Fibroblast of upper back skin (primary cell): ENCODE measurements at regions not wholly inside any gene's neighbourhood (a gene's known extent, or its start where the extent isn't known, plus 50 kb on each side); places are given as distances from the start of the nearest gene placed in this dataset.

Experiments used
- DNase-seq: peaks from one replicate; pipeline ENCODE4 v3.0.0-alpha.2; 2013

DNA sequence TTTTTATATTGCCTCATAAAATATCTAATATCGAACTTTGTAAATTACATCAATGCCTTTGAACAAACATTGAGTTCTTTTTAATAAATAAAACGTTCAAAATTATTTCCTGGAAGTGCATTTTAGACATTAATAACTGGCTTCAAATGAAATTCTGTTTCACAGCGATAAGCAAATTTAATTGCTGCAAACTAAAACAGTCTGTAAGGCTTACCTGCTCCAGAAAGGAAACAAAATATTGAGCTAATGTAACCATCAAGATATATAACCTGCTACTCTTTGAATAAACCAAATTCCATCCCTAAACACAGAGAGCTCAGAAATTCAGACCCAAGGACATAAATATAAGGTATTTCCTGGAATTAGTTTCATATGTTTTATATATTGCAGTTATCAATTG is 651.3 kb downstream of the MED13L start:
- no peak for DNase-seq

DNA sequence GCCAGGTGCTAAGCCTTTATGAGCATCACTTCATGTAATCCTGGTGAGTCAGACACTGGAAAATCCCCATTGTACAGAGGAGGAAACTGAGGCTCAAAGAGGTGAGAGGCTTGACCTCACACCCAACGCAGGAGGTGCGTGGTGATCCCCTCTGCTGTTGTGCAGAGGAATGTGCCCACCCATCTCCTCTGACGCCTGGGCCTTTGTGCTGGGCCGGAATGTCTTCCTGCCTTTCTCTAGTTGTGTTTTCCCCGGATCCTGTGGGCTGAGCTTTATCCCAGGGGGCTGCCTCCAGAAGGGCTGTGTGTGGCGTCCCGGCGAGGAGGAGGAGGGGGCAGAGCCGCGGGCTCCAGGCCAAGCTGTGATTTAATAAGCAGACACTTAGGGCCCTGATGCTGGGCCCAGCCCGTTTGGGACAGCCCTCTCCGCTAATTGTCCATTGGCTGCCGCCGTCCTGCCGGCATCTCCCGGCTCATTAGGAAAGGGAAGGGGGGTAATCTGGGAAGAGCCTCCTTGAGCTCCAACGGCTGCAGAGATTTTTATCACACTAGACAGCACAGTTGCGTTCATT is 653.6 kb downstream of the MED13L start:
- peak; percentile 28 for DNase-seq

DNA sequence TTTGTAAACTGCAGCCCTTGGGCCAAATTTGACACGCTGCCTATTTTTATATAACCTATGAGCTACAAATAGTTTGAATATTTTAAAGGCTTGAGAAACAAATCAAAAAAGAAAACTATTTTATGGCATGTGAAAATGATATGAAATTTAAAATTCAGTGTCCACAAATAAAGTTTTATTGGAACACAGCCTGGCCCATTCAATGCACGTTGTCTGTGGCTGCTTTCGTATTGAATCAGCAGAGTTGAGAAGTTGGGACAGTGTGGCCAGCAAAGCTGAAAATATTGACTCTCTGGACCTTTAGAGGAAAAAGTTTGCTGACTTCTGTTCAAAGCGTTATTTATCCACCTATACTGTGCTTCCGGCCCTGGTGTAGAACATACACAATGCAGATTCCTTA is 654.2 kb downstream of the MED13L start:
- DNase-seq = no peak

DNA sequence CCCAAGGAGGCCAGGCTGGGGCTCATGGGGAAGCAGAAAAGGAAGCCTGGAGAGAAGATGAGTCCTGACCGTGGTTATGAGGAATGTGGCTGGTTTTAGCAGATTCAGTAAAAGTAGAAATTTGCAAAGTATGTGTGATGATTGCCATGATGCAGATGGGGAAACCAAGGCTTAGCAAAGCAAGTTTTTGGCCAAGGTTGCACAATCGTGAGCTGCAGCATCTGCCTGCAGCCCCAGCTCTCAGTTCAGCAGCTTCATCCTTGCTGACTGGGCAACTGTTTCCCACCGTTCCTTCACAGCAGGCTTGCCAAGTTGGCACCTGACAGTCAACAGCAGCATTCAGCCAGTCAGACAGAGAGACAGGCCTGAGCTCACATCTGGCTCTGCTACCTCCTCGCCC is 656.7 kb downstream of the MED13L start:
- DNase-seq = peak; percentile 35

DNA sequence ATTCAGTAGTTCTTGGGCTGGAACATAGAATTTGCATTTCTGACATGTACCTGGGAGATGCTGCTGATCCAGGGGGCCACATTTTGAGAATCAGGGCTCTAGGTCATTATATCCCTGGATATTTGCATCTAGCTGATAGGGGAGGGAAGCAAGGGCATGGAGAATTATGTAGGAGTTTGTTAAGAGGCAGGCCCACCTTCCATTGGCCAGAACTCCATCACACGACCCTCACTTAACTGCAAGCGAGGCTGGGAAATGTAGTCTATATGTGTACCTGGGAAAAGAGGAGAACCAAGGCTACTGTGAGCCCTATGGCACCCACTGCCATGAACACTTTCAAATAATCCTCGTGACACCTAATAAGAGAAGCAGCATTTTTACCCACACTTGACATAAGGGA is 657.6 kb downstream of the MED13L start:
- DNase-seq = no peak

DNA sequence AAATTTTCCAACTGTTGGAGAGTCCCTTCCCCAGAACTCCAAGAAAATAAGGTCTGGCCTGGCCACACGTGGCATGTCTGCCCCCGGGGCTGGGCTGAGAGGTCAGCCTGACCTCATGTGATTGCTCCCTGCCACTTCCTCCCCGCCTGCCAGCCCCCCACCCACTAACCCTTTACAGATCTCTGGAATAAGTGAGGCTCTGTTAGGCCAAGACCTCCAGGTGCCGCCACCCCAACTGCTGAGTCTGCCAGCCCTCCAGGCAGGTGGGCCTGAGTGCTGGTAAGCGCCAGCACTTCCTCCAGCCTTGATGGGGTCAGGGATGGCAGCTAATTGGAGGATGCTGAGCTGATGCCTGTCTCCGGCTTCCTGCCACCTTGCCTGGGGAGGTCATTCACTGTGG is 658.4 kb downstream of the MED13L start:
- no peak for DNase-seq

DNA sequence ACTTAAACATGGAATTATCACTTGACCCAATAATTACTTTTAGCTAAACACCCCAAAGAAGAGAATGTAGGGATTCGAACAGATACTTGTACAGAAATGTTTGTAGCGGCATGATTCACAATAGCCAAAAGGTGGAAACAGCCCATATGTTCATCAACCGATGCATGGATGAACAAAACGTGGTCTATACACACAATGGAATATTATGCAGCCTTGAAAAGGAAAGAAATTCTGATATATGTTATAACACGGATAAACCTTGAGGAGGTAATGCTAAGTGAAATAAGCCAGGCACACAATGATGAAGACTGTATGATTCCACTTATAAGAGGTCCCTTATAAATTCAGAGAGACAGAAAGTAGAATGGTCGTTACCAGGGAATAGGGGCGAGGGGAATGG is 659.4 kb downstream of the MED13L start:
- DNase-seq = no peak

DNA sequence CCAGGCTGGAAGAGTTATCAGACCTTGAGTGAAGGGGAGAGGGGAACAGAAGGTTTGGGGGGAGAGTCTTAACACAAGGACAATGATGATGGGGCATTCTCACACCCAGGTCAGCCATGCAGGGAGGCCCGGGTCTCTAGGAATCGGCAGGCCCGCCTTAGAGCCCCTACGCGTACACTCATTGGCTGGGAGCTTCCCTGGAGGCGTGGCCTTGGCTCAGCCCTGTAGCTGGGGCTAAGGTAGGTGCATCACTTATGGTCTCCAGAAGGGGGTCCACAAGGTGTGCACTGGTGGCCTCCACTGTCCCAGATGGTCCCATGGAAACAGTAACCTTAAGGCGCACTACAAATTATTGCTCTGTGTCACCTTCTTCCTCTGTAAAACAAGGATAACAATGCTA is 660.1 kb downstream of the MED13L start:
- DNase-seq = no peak

DNA sequence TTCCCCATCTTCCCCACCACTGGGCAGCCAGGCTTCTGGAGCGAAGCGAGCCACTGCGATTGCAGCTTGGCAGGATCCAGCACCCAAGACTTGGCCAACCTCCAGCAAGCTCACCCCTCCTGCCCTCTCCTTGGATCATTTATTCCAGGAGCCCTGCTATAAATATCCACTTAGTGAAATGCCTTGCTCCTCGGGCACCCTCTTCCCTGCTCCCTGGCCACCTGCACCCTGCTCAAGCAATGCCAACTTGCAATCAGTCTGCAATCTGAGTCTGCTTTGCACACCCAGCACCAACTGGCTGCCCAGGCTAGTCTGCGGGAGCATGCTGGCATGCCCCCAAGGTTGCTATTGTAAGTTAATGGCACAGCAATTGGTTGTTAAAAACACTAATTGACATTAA is 666.0 kb downstream of the MED13L start:
- DNase-seq = no peak

DNA sequence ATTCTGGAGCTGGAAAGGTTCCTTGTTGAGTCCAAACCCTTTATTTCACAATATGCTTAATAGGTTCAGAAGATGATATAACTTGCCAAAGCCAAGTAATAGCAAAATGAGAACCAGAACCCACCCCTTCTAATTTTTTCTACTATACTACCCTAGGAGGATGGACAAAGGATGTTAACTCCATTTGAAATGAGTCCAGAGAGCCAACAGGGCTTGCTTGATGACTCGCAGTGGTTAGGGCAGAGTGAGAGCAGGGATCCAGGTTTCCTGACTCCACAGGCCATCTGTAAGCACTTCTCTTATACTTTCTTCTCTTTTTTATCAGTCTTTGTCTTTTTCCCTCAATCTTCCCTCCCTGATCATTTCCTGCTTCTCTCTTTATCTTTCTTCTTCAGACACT is 668.1 kb downstream of the MED13L start:
- DNase-seq = peak; percentile 82

DNA sequence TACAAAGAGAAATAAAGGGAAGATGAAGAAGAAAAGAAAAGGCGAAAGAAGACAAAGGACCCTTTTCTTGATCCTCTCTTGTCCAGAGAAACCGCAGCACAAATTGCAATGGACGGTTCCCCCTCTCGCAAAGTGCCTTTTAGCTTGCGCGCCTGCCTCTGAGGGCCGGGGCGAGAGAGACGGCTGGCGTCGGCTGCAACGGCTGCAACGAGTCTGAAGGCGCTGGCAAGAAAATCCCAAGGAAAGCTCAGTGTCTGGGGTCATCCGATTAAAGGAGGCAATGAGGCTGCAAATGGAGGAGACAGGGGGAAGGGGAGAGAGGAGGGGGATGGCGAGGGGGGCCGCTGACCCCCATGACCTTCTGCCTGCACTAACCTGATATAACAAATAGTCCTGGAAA is 671.5 kb downstream of the MED13L start:
- DNase-seq = no peak

DNA sequence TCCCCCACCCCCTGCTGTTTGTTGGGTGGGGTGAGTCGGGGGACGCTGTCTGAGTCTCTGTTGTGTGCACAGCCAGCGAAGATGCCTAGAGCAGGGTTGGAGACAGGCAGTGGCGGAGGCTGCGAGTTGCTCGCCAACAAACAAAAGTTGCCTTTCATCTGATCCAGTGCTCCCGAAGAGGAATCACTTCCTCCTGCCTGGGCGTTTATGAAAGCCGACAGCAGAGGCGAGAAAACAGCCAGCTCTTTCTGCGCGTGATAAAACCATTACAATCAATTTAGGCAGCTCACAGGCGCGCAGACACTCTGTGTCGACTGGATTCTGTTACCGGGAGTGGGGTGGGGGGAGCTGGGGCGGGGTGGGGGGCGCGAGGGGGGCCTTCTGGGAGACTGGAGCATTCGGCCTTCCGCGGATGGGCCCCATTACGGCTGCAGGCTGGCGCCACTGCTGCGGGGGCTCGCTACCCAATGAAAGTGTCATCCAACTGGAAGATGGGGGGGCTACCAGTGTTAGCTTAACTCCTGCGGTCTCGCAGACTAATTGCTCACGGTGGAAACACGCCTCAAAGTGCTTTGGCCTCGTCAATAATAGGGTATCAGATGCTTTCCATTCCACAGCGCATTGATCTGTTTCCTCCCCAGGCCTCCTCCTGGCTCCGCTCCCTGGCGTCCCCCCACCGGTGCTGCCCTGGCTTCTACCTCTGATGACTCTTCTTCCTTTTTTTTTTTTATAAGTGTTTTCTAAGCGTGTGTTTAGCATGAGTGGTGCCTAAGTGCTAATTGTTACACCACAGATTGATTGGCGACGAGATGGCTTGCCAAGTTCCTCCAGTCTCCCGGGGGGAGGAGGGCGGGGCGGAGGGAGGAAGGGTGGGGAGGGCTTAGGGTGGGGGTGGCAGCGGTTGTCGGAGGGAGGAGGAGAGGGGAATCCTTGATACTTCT is 678.4 kb downstream of the MED13L start:
- peak; percentile 85 for DNase-seq

DNA sequence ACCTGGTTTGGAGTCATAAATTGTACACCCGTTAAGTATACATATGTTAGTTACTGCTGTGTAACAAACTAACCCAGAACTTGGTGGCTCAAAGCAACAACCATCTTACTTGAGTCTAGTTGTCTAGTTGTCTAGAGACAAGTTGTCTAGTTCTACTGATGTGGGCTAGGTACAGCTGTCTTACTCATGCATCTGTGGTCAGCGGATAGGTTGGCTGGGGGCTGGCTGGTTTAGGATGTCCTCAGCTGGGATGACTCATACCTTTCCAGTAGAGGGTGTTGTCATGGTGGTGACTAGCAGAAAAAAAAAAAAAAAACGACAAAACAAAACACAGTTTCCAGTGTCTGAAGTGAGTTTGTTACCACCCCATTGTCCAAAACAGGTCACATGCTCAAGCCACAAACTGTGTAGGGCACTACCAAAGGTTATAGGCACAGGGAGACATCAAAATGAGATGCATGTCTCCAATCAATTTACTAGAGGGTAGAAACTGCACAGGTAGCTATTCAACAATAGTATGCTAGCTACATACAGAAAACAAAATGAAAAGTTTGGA is 680.3 kb downstream of the MED13L start:
- DNase-seq = peak; percentile 80

DNA sequence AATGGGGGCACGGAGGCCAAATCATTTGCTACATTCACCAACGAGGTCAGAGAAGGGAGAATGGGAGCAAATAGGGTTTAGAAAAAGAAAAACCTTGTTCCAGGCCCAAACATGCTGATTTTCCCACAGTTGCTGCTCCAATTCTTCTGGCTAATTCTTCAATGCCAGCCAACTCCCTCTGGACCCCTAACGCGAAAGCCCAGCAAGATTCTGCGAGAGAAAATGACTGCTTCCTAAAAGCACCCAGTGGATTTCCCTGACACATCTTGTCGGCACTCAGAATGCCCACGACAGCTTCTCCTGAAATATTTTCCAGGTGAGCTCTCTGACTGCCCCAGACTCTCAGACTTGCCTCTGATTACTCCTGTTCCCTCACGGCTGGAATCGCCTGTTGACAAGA is 689.4 kb downstream of the MED13L start:
- no peak for DNase-seq

DNA sequence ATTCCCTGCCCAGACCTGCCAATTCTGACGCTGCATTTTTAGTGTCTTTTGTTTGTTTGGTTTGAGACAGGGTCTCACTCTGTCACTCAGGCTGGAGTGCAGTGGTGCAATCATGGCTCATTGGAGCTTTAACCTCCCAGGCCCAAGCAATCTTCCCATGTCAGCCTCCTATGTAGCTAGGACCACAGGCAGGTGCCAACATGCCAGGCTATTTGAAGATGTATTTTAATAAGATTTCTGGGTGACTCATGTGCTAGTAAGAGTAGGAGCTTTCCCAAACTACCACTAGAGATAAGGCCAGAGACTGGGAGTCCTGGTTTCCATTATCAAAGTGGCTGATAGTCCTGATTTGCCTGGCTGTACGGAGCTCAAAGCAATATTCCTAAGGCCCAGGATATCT is 693.3 kb downstream of the MED13L start:
- DNase-seq = no peak

DNA sequence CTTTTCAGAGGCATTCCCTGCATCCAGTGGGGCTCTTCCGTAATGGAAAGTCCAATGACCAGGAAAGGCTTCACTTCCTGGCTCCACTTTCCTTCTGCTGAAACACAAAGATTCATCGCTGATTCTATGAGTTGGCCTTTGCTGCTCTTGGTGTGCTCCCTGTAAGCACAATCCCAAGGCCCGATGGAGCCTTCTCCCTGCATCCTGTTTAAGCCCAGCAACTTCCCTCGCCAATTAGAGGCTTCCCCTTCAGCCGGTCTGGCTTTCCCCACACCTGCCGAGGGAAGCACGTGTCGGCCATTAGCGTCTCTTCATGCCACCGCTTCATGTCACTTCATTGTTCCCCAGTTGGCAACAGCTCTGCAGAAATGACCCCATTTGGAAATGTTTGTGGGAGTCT is 693.9 kb downstream of the MED13L start:
- DNase-seq = no peak

DNA sequence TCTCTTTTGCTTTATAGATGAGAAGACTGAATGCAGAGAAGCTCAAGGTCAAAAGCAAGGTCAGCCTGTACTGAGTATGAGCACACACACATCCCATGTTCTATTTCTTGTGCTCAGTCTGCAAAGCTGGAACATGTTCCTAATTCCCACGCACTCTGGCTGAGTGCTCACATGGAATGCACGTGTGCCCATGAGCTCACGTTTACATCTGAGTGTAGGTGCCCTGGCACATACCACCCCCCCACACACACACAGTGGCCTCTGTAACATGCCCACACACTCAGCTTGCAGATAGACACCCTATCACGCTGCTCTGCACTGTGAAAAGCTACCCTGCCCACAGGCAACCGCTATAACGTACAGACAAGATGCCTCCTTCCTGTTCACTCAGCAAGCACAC is 700.1 kb downstream of the MED13L start:
- DNase-seq = no peak

DNA sequence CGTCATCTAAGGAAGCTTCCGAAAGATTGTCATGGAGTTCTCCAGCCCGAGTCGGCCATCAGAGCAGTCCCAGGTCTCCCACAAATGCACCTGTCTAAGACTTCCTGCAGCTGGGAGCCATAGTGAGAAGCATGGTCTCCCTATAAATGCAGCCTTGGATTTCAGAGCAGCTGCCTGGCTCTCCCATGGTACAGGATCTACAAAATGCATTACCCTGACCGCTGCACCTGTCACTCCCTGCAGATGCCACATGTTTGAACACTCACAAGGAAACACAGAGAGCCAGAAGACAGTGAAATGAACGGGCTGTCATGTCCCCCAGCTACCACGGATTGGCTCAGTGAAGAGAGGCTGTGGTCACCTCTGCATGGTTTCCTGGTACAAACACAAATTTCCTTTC is 702.7 kb downstream of the MED13L start:
- no peak for DNase-seq

DNA sequence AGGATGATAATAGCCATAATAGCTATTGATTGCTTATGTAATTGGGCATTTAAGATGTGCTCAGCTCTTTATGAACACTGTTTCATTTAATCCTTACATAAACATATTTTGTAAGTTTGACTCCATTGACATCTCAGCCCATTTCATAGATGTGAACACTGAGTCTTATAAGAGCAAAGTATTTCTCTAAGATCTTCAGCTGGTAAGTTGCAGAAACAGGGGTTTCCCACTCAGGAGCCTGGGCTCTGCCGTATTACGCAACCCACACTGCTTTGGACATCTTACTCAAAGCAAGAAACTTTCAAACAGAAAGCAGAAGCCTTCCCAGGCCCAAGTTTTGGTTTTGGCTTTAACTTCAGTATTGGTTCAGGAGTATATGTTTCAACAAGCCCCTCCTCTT is 705.1 kb downstream of the MED13L start:
- peak; percentile 8 for DNase-seq

DNA sequence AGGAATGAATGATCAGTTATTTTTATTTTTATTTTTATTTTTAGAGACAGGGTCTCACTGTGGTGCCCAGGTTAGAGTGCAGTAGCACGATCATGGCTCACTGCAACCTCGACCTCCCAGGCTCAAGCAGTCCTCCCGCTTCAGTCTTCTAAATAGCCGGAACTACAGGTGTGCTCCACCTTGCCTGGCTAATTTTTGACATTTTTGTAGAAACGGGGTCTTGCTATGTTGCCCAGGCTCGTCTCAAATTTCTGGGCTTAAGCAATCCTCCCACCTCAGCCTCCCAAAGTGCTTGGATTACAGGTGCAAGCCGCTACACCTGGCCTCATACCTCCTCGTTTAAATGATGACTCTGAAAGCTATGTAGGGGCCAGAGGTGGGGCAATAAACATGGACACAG is 706.0 kb downstream of the MED13L start:
- no peak for DNase-seq

DNA sequence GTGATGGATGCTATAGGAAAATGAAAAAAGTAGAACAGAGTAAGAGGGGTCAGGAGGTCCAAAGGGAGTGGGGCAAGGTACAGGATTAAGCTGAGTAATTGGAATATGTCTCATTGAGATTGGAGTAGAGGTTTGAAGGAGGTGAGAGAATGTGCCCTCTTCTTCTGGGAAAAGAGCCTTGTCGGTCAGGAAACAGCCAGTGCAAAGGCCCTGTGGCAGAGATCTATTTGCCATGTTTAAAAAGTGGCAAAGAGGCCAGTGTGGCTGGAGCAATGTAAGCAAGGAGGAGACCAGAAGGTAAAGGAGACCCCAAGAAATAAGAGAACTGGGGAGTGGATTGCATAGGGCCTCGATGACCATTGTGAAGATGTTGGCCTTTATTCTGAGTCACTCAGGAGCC is 706.5 kb downstream of the MED13L start:
- no peak for DNase-seq

DNA sequence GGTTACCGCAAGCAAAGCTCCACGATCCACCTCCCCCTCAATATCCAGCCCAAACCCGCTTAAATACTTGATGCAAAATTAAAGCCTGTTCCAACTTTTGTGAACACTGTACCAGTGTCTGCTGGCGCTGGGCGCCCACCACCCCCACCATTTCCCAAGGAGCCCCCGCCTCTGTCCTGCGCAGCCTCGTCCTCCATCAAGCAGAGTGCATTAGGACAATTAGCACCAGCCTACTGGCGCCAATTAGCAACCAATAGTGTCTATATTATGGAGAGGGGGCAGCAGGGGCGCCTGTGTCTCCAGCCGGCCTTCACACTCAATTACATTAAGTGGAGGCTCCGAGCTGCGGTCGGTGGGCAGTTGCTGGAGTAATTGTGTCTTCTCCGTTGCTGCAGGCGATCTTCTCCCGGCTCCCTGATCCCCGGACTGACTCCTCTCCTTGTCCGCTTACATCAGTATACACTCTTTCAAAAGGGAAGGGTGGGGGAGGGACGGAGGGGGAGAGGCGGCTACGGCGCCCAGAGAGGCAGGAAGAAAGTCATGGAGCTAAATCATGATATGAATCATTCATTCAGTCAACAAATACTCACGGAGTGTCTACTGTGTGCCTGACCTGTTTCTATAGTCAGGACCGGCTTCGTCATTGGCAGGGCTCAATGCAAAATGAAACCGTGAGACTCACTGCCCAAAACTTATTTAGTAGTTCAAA is 707.3 kb downstream of the MED13L start:
- peak; percentile 5 for DNase-seq

DNA sequence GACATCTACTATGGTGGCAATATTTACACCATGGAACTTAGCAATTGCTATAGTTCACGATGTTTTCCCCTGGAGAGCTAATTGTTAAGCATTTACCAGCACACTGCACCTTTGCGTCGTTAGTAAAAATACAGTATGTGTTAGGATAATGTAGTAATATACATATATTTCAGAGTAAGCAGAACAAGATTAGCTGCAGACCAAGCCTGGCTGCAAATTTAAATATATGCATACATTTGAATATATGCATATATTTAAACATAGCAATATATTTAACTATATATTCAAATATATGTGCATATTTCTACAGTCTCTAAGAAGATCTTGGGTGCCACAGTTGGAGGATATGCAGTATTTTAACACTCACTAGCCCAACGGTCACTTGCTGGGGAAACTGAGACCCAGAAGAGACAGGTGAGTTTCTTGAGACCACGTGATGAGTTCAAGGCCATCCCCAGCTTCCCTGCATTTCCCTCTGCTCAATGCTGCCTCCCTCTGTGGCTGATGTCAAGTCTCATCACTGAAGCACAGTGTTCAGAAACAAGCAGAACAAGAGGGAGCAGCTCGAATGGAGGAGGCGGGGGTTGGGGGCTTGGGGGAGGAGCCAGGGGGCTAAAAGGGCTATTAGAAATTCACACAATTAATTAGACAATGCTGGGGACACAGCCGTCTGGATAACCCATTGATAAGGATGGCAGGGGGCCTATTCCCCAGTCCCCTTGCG is 708.0 kb downstream of the MED13L start:
- no peak for DNase-seq
